Neuronal stem cell (in vitro differentiated cells): ENCODE measurements at regions not wholly inside any gene's neighbourhood (a gene's known extent, or its start where the extent isn't known, plus 50 kb on each side); places are given as distances from the start of the nearest gene placed in this dataset.

Experiments used
- DNase-seq: peaks from one replicate; pipeline ENCODE4 v3.0.0-alpha.2; 2013; ENCODE audit warnings: low spot score
- H2AFZ ChIP-seq: one replicate; pipeline ENCODE4 v1.6.1; 2013; ENCODE audit warnings: mild to moderate bottlenecking, low read length, inconsistent platforms
- H2AK5ac ChIP-seq: 2 replicates; pipeline ENCODE4 v1.6.1; 2013; ENCODE audit warnings: low read depth, mild to moderate bottlenecking, inconsistent platforms, low read length, moderate library complexity, mixed read lengths
- H2BK120ac ChIP-seq: 2 replicates; pipeline ENCODE4 v1.6.1; 2013; ENCODE audit warnings: low read depth, mild to moderate bottlenecking, inconsistent platforms, low read length, moderate library complexity, mixed read lengths
- H2BK12ac ChIP-seq: one replicate; pipeline ENCODE4 v1.6.1; 2013; ENCODE audit warnings: low read length, inconsistent platforms
- H2BK15ac ChIP-seq: 2 replicates; pipeline ENCODE4 v1.6.1; 2013; ENCODE audit warnings: mild to moderate bottlenecking, low read length, inconsistent platforms, mixed read lengths
- H2BK5ac ChIP-seq: one replicate; pipeline ENCODE4 v1.6.1; 2013; ENCODE audit warnings: inconsistent platforms, mild to moderate bottlenecking, low read length, moderate library complexity
- H3K14ac ChIP-seq: one replicate; pipeline ENCODE4 v1.6.1; 2013; ENCODE audit warnings: low read length, inconsistent platforms
- H3K18ac ChIP-seq: 2 replicates; pipeline ENCODE4 v1.6.1; 2013; ENCODE audit warnings: low read length, inconsistent platforms
- H3K23ac ChIP-seq: 2 replicates; pipeline ENCODE4 v1.6.1; 2013; ENCODE audit warnings: low read depth, mild to moderate bottlenecking, mixed read lengths, low read length, inconsistent platforms; ENCODE audit not compliant: poor library complexity
- H3K27ac ChIP-seq: replicated peaks from 3 replicates; pipeline ENCODE4 v1.5.1; 2013; ENCODE audit warnings: low read length, inconsistent platforms
- H3K27me3 ChIP-seq, 3 experiments: 2 replicates each; pipeline ENCODE4 v1.6.1; 2013; ENCODE audit warnings: low read length in 3 of 3, mild to moderate bottlenecking in 2 of 3, inconsistent platforms in 1 of 3, low read depth in 1 of 3, mixed read lengths in 1 of 3, moderate library complexity in 1 of 3; ENCODE audit not compliant: control insufficient read depth in 3 of 3, insufficient read depth in 3 of 3
- H3K36me3 ChIP-seq, 2 donors: replicated peaks in 1 of 2; 2 replicates each; pipeline ENCODE4 v1.6.1; 2013; ENCODE audit warnings: low read length in 2 of 2; ENCODE audit not compliant: control insufficient read depth in 2 of 2, insufficient read depth in 2 of 2
- H3K4ac ChIP-seq: 2 replicates; pipeline ENCODE4 v1.6.1; 2013; ENCODE audit warnings: inconsistent platforms, mild to moderate bottlenecking, low read length, moderate library complexity
- H3K4me1 ChIP-seq, 2 donors: 1 replicate in 1 of 2; 2 replicates in 1 of 2; pipeline ENCODE4 v1.6.1; 2013; ENCODE audit warnings: low read length in 2 of 2, low read depth in 1 of 2; ENCODE audit not compliant: control insufficient read depth in 2 of 2, insufficient read depth in 1 of 2
- H3K4me2 ChIP-seq: one replicate; pipeline ENCODE4 v1.6.1; 2013; ENCODE audit warnings: mild to moderate bottlenecking, low read length, inconsistent platforms; ENCODE audit not compliant: insufficient read depth, poor library complexity, severe bottlenecking
- H3K4me3 ChIP-seq, 2 donors: 2 replicates each; pipeline ENCODE4 v1.5.1; 2013; ENCODE audit warnings: low read length in 2 of 2, mild to moderate bottlenecking in 2 of 2, inconsistent platforms in 1 of 2, moderate library complexity in 1 of 2
- H3K79me1 ChIP-seq: one replicate; pipeline ENCODE4 v1.6.1; 2013; ENCODE audit warnings: low read depth, mild to moderate bottlenecking, inconsistent platforms, low read length, moderate library complexity
- H3K9ac ChIP-seq: one replicate; pipeline ENCODE4 v1.6.1; 2013; ENCODE audit warnings: mild to moderate bottlenecking, low read depth, low read length, inconsistent platforms; ENCODE audit not compliant: poor library complexity
- H3K9me3 ChIP-seq, 2 donors: replicated peaks in 1 of 2; 2 replicates each; pipeline versions ENCODE3 to v1.6.1; 2013; ENCODE audit warnings: low read length in 2 of 2, mild to moderate bottlenecking in 2 of 2, inconsistent platforms in 1 of 2, low read depth in 1 of 2, mixed read lengths in 1 of 2, moderate library complexity in 1 of 2; ENCODE audit not compliant: control insufficient read depth in 2 of 2, insufficient read depth in 1 of 2
- H4K8ac ChIP-seq: one replicate; pipeline ENCODE4 v1.6.1; 2013; ENCODE audit warnings: low read depth, mild to moderate bottlenecking, inconsistent platforms, low read length, moderate library complexity
- H4K91ac ChIP-seq: one replicate; pipeline ENCODE4 v1.6.1; 2013; ENCODE audit warnings: low read length, low read depth, mild to moderate bottlenecking, inconsistent platforms; ENCODE audit not compliant: poor library complexity
- WGBS, 2 donors: extraction: QIAGEN DNeasy Blood & Tissue Kit; methylation state at CpG; one replicate each; pipeline ENCODE4 v1.1.7; 2013; ENCODE audit warnings: missing lambda C conversion rate in 2 of 2, mixed read lengths in 1 of 2; ENCODE audit not compliant: insufficient read length in 2 of 2, insufficient replicate concordance in 1 of 2; ENCODE audit errors: extremely low coverage in 2 of 2; 5-methylcytosine and 5-hydroxymethylcytosine counted together

- Histone ChIP-seq H3K79me1 (no peaks in the 10 kb centered on the region), H3K4me1 (no peaks in the 10 kb centered on the region), H3K23ac (no peak overlapping the region), H4K91ac (no peak overlapping the region), H3K36me3 (no peaks in the 10 kb centered on the region), H3K18ac (no peak overlapping the region), H2BK15ac (no peak overlapping the region), H3K4me3 (no peak overlapping the region), H2BK12ac (no peak overlapping the region), H4K8ac (no peak overlapping the region), H3K4ac (no peak overlapping the region), H3K9me3 (no peaks in the 10 kb centered on the region), H2AK5ac (no peak overlapping the region), H3K27ac (no peak overlapping the region), H2AFZ (no peak overlapping the region), H3K9ac (no peak overlapping the region), H2BK120ac (no peak overlapping the region), H2BK5ac (no peak overlapping the region), H3K14ac (no peak overlapping the region), H3K4me2 (no peak overlapping the region), H3K27me3 (no peaks in the 10 kb centered on the region)
- DNase-seq = no peak
- no CpG with 5 or more reads among the region's 3 CpGs for WGBS, 2 donors
Measured at GRCh38 chr16:26701243-26701886, 365.4 kb upstream of the C16orf82 start.

GRCh38 chr16:26705346-26705745, 361.4 kb upstream of the C16orf82 start:
- no peak overlapping the region for H3K23ac ChIP-seq
- H2BK5ac ChIP-seq = no peak overlapping the region
- no peak overlapping the region for H3K18ac ChIP-seq
- DNase-seq = no peak
- no peaks in the 10 kb centered on the region for H3K27me3 ChIP-seq
- H4K8ac ChIP-seq = no peak overlapping the region
- H3K4me3 ChIP-seq = no peak overlapping the region
- H3K36me3 ChIP-seq = no peaks in the 10 kb centered on the region
- no peak overlapping the region for H2AFZ ChIP-seq
- no peak overlapping the region for H3K27ac ChIP-seq
- no peak overlapping the region for H4K91ac ChIP-seq
- no peak overlapping the region for H2BK120ac ChIP-seq
- no peak overlapping the region for H2BK12ac ChIP-seq
- H2AK5ac ChIP-seq = no peak overlapping the region
- no CpG with 5 or more reads among the region's 1 CpG for WGBS, 2 donors
- no peaks in the 10 kb centered on the region for H3K79me1 ChIP-seq
- no peak overlapping the region for H2BK15ac ChIP-seq
- no peaks in the 10 kb centered on the region for H3K9me3 ChIP-seq
- peaks cover 0 to 1% of the 10 kb centered on the region in 2 donors for H3K4me1 ChIP-seq
- H3K4ac ChIP-seq = no peak overlapping the region
- no peak overlapping the region for H3K4me2 ChIP-seq
- H3K14ac ChIP-seq = no peak overlapping the region
- H3K9ac ChIP-seq = no peak overlapping the region

DNA sequence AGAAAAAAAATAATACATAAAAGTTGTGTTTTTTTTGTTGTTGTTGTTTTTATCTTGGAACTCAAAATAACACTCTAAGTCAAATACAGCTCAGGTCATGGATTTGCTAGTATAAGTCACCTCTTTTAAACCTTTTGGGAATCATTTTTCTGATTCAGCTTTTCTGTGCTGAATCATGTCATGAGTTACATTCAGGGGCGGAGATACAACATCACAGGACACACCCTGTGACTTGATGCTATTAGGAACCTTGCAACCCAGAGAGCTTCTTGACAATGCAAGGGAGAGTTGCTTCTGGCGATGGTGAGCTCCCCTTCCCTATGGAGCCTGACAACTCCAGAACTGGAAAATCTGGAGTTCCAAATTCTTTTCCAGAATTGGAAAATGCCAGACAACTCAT, 358.3 kb upstream of the C16orf82 start:
- Histone ChIP-seq H2BK15ac (no peak overlapping the region), H3K23ac (no peak overlapping the region), H3K36me3 (no peaks in the 10 kb centered on the region)

GRCh38 chr16:26709175-26709574, 357.6 kb upstream of the C16orf82 start:
- Histone ChIP-seq H2AFZ (no peak overlapping the region), H2BK5ac (no peak overlapping the region)
- no CpG with 5 or more reads among the region's 6 CpGs for WGBS, 2 donors

More for the DNA sequence above, 358.3 kb upstream of the C16orf82 start:
- Histone ChIP-seq H3K14ac (no peak overlapping the region), H3K9me3 (no peaks in the 10 kb centered on the region), H3K9ac (no peak overlapping the region), H3K18ac (no peak overlapping the region), H3K27ac (no peak overlapping the region), H3K4ac (no peak overlapping the region), H4K91ac (no peak overlapping the region), H2BK5ac (no peak overlapping the region), H2BK120ac (no peak overlapping the region), H3K79me1 (no peaks in the 10 kb centered on the region), H3K27me3 (no peaks in the 10 kb centered on the region), H3K4me3 (no peak overlapping the region), H2BK12ac (no peak overlapping the region), H3K4me1 (peaks cover 0 to 4% of the 10 kb centered on the region in 2 donors), H3K4me2 (no peak overlapping the region), H2AK5ac (no peak overlapping the region), H2AFZ (no peak overlapping the region), H4K8ac (no peak overlapping the region)
- WGBS, 2 donors = no CpG with 5 or more reads among the region's 2 CpGs
- no peak for DNase-seq

More at GRCh38 chr16:26709175-26709574, 357.6 kb upstream of the C16orf82 start:
- H3K27me3 ChIP-seq = no peaks in the 10 kb centered on the region
- no peak overlapping the region for H3K4me2 ChIP-seq
- no peak overlapping the region for H3K23ac ChIP-seq
- H3K14ac ChIP-seq = no peak overlapping the region
- H3K36me3 ChIP-seq = no peaks in the 10 kb centered on the region
- no peak overlapping the region for H2BK15ac ChIP-seq
- peaks cover 0 to 4% of the 10 kb centered on the region in 2 donors for H3K4me1 ChIP-seq
- H3K4me3 ChIP-seq = no peak overlapping the region
- no peak overlapping the region for H3K9ac ChIP-seq
- no peak overlapping the region for H2BK120ac ChIP-seq
- H2AK5ac ChIP-seq = no peak overlapping the region
- no peak overlapping the region for H3K18ac ChIP-seq
- no peak overlapping the region for H4K8ac ChIP-seq
- H3K79me1 ChIP-seq = no peaks in the 10 kb centered on the region
- H3K9me3 ChIP-seq = no peaks in the 10 kb centered on the region
- no peak overlapping the region for H2BK12ac ChIP-seq
- no peak overlapping the region for H3K4ac ChIP-seq
- no peak overlapping the region for H4K91ac ChIP-seq
- H3K27ac ChIP-seq = no peak overlapping the region
- DNase-seq = no peak
